WTC11 (cell line): ENCODE measurements at regions not wholly inside any gene's neighbourhood (a gene's known extent, or its start where the extent isn't known, plus 50 kb on each side); places are given as distances from the start of the nearest gene placed in this dataset.

Experiments used
- ATAC-seq: fragments of 200-7000 bp; cut with Tn5 transposase; 2 replicates; pipeline ENCODE4 v1.10.0; 2021; ENCODE audit warnings: mild to moderate bottlenecking, moderate library complexity
- CTCF ChIA-PET: fragments of 300-600 bp; sonication (Branson Sonifier 250); formaldehyde crosslinking; loops from one replicate; lab custom pipeline; 2021; ENCODE audit warnings: antibody characterized with exemption; lab: Charles Lee
- POLR2A ChIA-PET: fragments of 350-600 bp; sonication (Branson Sonifier 250); formaldehyde crosslinking; loops from one replicate; lab custom pipeline; 2021; ENCODE audit warnings: antibody characterized with exemption; lab: Charles Lee
- DNase-seq: peaks from one replicate; pipeline ENCODE4 v3.0.0; 2021; ENCODE audit warnings: low spot score
- H3K27ac Mint-ChIP-seq: 2 replicates; pipeline ENCODE4 v1.8.0; 2021; ENCODE audit warnings: mixed read lengths
- H3K27me3 Mint-ChIP-seq: 2 replicates; pipeline ENCODE4 v1.8.0; 2021; ENCODE audit warnings: low read depth, mild to moderate bottlenecking, moderate library complexity, mixed read lengths
- H3K36me3 Mint-ChIP-seq: 2 replicates; pipeline ENCODE4 v1.8.0; 2021; ENCODE audit warnings: mixed read lengths
- H3K4me1 Mint-ChIP-seq: 2 replicates; pipeline ENCODE4 v1.8.0; 2022; ENCODE audit warnings: mixed read lengths
- H3K4me3 Mint-ChIP-seq: 2 replicates; pipeline ENCODE4 v1.8.0; 2021; ENCODE audit warnings: mild to moderate bottlenecking, moderate library complexity, mixed read lengths
- H3K9me3 Mint-ChIP-seq: 2 replicates; pipeline ENCODE4 v1.8.0; 2021; ENCODE audit warnings: mixed read lengths
- ATF1 ChIP-seq: sonication (generic); formaldehyde crosslinking; IDR thresholded peaks from 2 replicates; pipeline ENCODE4 v1.8.1; 2023; ENCODE audit warnings: mild to moderate bottlenecking, moderate library complexity, missing genetic modification reagents
- CDX4 ChIP-seq: fragments of 250-450 bp; sonication (Bioruptor Pico); IDR thresholded peaks from 2 replicates; pipeline ENCODE4 v1.9.0; 2021; ENCODE audit warnings: moderate library complexity, mild to moderate bottlenecking, inconsistent platforms, borderline replicate concordance
- CREM ChIP-seq: sonication (generic); formaldehyde crosslinking; IDR thresholded peaks from 2 replicates; pipeline ENCODE4 v1.8.1; 2022; ENCODE audit warnings: mild to moderate bottlenecking, missing genetic modification reagents, moderate library complexity
- E2F1 ChIP-seq: sonication (generic); formaldehyde crosslinking; IDR thresholded peaks from 2 replicates; pipeline ENCODE4 v1.8.0; 2022; ENCODE audit warnings: mild to moderate bottlenecking, missing genetic modification reagents
- FOXJ3 ChIP-seq: sonication (generic); formaldehyde crosslinking; IDR thresholded peaks from 2 replicates; pipeline ENCODE4 v1.9.0; 2021; ENCODE audit warnings: missing genetic modification reagents, mild to moderate bottlenecking, borderline replicate concordance
- GABPB1 ChIP-seq: sonication (generic); formaldehyde crosslinking; IDR thresholded peaks from 2 replicates; pipeline ENCODE4 v1.8.1; 2023; ENCODE audit warnings: mild to moderate bottlenecking, missing genetic modification reagents
- GRHL2 ChIP-seq: fragments of 250-450 bp; sonication (Bioruptor Pico); IDR thresholded peaks from 2 replicates; pipeline ENCODE4 v1.8.0; 2022; ENCODE audit warnings: mild to moderate bottlenecking, moderate library complexity; ENCODE audit not compliant: insufficient replicate concordance, severe bottlenecking
- IRF1 ChIP-seq: sonication (generic); formaldehyde crosslinking; IDR thresholded peaks from 2 replicates; pipeline ENCODE4 v1.8.0; 2023; ENCODE audit warnings: missing genetic modification reagents
- IRF2 ChIP-seq: sonication (generic); formaldehyde crosslinking; IDR thresholded peaks from 2 replicates; pipeline ENCODE4 v1.8.0; 2022; ENCODE audit warnings: low read depth, missing genetic modification reagents, borderline replicate concordance
- MAX ChIP-seq: sonication (generic); formaldehyde crosslinking; IDR thresholded peaks from 2 replicates; pipeline ENCODE4 v1.8.0; 2022; ENCODE audit warnings: mild to moderate bottlenecking, missing genetic modification reagents
- NFATC4 ChIP-seq: fragments of 250-450 bp; sonication (Bioruptor Pico); IDR thresholded peaks from 2 replicates; pipeline ENCODE4 v1.9.0; 2021; ENCODE audit warnings: mild to moderate bottlenecking
- NFYB ChIP-seq: sonication (generic); formaldehyde crosslinking; conservative IDR thresholded peaks from 2 replicates; pipeline ENCODE4 v1.8.0; 2022; ENCODE audit warnings: low read depth, missing genetic modification reagents
- NR2C2 ChIP-seq: sonication (generic); formaldehyde crosslinking; IDR thresholded peaks from 2 replicates; pipeline ENCODE4 v1.8.0; 2022; ENCODE audit warnings: mild to moderate bottlenecking, missing genetic modification reagents
- PRRX2 ChIP-seq: fragments of 250-450 bp; sonication (Bioruptor Pico); IDR thresholded peaks from 2 replicates; pipeline ENCODE4 v1.8.0; 2021; ENCODE audit warnings: mild to moderate bottlenecking
- RELA ChIP-seq: sonication (generic); formaldehyde crosslinking; IDR thresholded peaks from 2 replicates; pipeline ENCODE4 v1.8.1; 2022; ENCODE audit warnings: missing genetic modification reagents, mild to moderate bottlenecking, borderline replicate concordance
- TCF7 ChIP-seq: sonication (generic); formaldehyde crosslinking; IDR thresholded peaks from 2 replicates; pipeline ENCODE4 v1.8.0; 2022; ENCODE audit warnings: mild to moderate bottlenecking, low read depth, missing genetic modification reagents, moderate library complexity
- USF1 ChIP-seq: sonication (generic); formaldehyde crosslinking; IDR thresholded peaks from 2 replicates; pipeline ENCODE4 v1.8.0; 2022; ENCODE audit warnings: mild to moderate bottlenecking, missing genetic modification reagents
- ZNF232 ChIP-seq: sonication (generic); formaldehyde crosslinking; IDR thresholded peaks from 2 replicates; pipeline ENCODE4 v1.8.0; 2022; ENCODE audit warnings: mild to moderate bottlenecking, missing genetic modification reagents
- ZNF416 ChIP-seq: fragments of 250-450 bp; sonication (Bioruptor Pico); IDR thresholded peaks from 2 replicates; pipeline ENCODE4 v1.9.0; 2021; ENCODE audit warnings: mild to moderate bottlenecking, inconsistent platforms
- ZNF423 ChIP-seq: fragments of 250-450 bp; sonication (Bioruptor Pico); IDR thresholded peaks from 2 replicates; pipeline ENCODE4 v2.1.2; 2022; ENCODE audit warnings: mild to moderate bottlenecking, moderate library complexity
- TF ChIP-seq, protein P1 (sequence below): sonication (generic); formaldehyde crosslinking; IDR thresholded peaks from 2 replicates; pipeline ENCODE4 v1.8.1; 2023; ENCODE audit warnings: mild to moderate bottlenecking, missing genetic modification reagents, moderate library complexity
- TF ChIP-seq, protein P2 (sequence below): fragments of 250-450 bp; sonication (Bioruptor Pico); IDR thresholded peaks from 2 replicates; pipeline ENCODE4 v1.9.0; 2021; ENCODE audit warnings: mild to moderate bottlenecking
- TF ChIP-seq, protein P3 (sequence below): sonication (generic); formaldehyde crosslinking; IDR thresholded peaks from 2 replicates; pipeline ENCODE4 v1.8.1; 2022; ENCODE audit warnings: mild to moderate bottlenecking, missing genetic modification reagents, moderate library complexity, borderline replicate concordance

DNA sequence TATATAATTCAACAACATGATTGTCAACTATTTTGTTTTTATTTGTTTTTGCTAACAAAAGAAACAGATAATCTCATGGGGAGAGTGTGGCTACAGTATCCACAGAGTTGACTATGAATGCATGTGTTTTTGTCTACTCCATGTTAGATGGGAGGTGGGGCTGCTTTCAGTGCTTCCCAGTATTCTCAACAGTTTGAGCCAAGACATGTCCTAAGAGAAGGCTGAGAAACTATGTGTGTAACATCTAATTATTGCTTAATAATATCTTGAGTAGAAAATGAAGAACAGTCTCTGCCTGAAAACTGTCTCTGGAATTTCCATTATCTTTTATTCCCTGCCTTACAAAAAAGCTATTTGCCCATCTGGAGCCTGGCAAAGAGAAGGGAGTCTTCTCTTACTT lies 178.8 kb upstream of the MMADHC start:
- DNase-seq, result no peak
- no peak for ATAC-seq
- H3K9me3 Mint-ChIP-seq, result 0 out of 2 replicates have a peak, but pooled peaks cover 2% of the 10 kb centered on the region
- H3K27ac Mint-ChIP-seq, result no peak overlapping the region
- TF ChIP-seq ZNF416 (no peak), ZNF232 (CRISPR knock-in tag) (no peak), NR2C2 (no peak), GABPB1 (CRISPR knock-in tag) (no peak), USF1 (CRISPR knock-in tag) (no peak), CDX4 (CRISPR knock-in tag) (no peak), CREM (CRISPR knock-in tag) (no peak), PRRX2 (CRISPR knock-in tag) (no peak)
- TF ChIP-seq, protein P1, sequence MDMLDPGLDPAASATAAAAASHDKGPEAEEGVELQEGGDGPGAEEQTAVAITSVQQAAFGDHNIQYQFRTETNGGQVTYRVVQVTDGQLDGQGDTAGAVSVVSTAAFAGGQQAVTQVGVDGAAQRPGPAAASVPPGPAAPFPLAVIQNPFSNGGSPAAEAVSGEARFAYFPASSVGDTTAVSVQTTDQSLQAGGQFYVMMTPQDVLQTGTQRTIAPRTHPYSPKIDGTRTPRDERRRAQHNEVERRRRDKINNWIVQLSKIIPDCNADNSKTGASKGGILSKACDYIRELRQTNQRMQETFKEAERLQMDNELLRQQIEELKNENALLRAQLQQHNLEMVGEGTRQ (CRISPR knock-in tag), result no peak
- TF ChIP-seq, all 79 proteins: peak for 0
- H3K36me3 Mint-ChIP-seq, result no peaks in the 10 kb centered on the region
- ChIA-PET POLR2A (no interaction called here), CTCF (no interaction called here)
- H3K27me3 Mint-ChIP-seq, result no peaks in the 10 kb centered on the region
- no peaks in the 10 kb centered on the region for H3K4me1 Mint-ChIP-seq
- no peak overlapping the region for H3K4me3 Mint-ChIP-seq

DNA sequence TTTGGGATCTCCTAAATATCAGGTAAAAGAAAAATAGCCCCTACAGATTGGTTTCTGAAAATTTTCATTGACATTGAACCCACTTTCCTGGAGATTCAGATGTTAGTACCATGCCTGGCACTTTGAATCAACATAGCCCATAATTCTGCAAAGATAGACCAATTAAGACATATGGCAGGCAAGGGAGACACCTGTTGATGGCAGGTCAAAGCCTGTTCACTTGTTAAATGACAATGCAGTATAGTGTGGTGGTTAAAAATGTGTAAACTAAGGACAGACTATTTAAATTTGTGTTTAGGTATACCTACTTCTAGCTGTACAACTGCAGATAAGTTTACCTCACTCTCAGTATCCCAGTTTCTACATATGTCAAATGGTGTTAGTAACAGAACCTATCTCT lies 178.1 kb upstream of the MMADHC start:
- Mint-ChIP-seq H3K27me3 (no peaks in the 10 kb centered on the region), H3K4me3 (no peak overlapping the region), H3K36me3 (no peaks in the 10 kb centered on the region), H3K9me3 (0 out of 2 replicates have a peak, but pooled peaks cover 2% of the 10 kb centered on the region), H3K27ac (no peak overlapping the region), H3K4me1 (no peaks in the 10 kb centered on the region)
- CTCF ChIA-PET, result no interaction called here
- POLR2A ChIA-PET, result no interaction called here
- TF ChIP-seq MAX (no peak), FOXJ3 (CRISPR knock-in tag) (no peak), TCF7 (CRISPR knock-in tag) (no peak), ZNF423 (CRISPR knock-in tag) (no peak), RELA (CRISPR knock-in tag) (no peak), NR2C2 (no peak), E2F1 (CRISPR knock-in tag) (no peak), NFATC4 (no peak), IRF1 (no peak), GRHL2 (CRISPR knock-in tag) (no peak), IRF2 (CRISPR knock-in tag) (no peak), ATF1 (CRISPR knock-in tag) (no peak), NFYB (no peak)
- TF ChIP-seq, protein P1 (CRISPR knock-in tag), result no peak
- TF ChIP-seq, protein P2, sequence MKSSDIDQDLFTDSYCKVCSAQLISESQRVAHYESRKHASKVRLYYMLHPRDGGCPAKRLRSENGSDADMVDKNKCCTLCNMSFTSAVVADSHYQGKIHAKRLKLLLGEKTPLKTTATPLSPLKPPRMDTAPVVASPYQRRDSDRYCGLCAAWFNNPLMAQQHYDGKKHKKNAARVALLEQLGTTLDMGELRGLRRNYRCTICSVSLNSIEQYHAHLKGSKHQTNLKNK (CRISPR knock-in tag), result no peak
- TF ChIP-seq, protein P3, sequence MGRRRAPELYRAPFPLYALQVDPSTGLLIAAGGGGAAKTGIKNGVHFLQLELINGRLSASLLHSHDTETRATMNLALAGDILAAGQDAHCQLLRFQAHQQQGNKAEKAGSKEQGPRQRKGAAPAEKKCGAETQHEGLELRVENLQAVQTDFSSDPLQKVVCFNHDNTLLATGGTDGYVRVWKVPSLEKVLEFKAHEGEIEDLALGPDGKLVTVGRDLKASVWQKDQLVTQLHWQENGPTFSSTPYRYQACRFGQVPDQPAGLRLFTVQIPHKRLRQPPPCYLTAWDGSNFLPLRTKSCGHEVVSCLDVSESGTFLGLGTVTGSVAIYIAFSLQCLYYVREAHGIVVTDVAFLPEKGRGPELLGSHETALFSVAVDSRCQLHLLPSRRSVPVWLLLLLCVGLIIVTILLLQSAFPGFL (CRISPR knock-in tag), result no peak
- ATAC-seq (no peak), DNase-seq (no peak)
